Inflammatory macrophage treated with lipopolysaccharide for 1 hour (primary cell): ENCODE measurements at regions not wholly inside any gene's neighbourhood (a gene's known extent, or its start where the extent isn't known, plus 50 kb on each side); places are given as distances from the start of the nearest gene placed in this dataset.
"Not testable (repeated sequence)": the region's sequence is repeated elsewhere in the genome, so short reads cannot be mapped to it uniquely, and the experiment has no call there.

Experiments used
- DNase-seq, 2 donors: peaks; one replicate each; pipeline ENCODE4 v3.0.0-alpha.2; 2020 to 2022

- DNase-seq = no peak
Observed at GRCh38 chr6:56904068-56904467, 50.8 kb upstream of the BEND6 start.

GRCh38 chr6:56902641-56903464 is 52.1 kb upstream of the BEND6 start:
- DNase-seq = peak; percentile 8 to 72

GRCh38 chr6:56900784-56901183 is 54.1 kb upstream of the BEND6 start:
- DNase-seq = no peak

- DNase-seq = no peak
Observed at GRCh38 chr6:56899753-56900152, 55.2 kb upstream of the BEND6 start.

GRCh38 chr6:56899311-56899710 is 55.6 kb upstream of the BEND6 start:
- no peak for DNase-seq

- DNase-seq = no peak
Observed at GRCh38 chr6:56897789-56898529, 56.9 kb upstream of the BEND6 start.

GRCh38 chr6:56891754-56892153 is 63.2 kb upstream of the BEND6 start:
- DNase-seq = no peak

- peak; percentile 64 to 67 for DNase-seq
Observed at GRCh38 chr6:56890683-56891429, 64.1 kb upstream of the BEND6 start.

GRCh38 chr6:56890066-56890465 is 64.8 kb upstream of the BEND6 start:
- no peak for DNase-seq

GRCh38 chr6:56889492-56889891 is 65.4 kb upstream of the BEND6 start:
- no peak for DNase-seq

- no peak for DNase-seq
Observed at GRCh38 chr6:56888687-56889086, 66.2 kb upstream of the BEND6 start.

- no peak for DNase-seq
Observed at GRCh38 chr6:56887086-56887485, 67.8 kb upstream of the BEND6 start.

- no peak for DNase-seq
Observed at GRCh38 chr6:56877922-56878321, 77.0 kb upstream of the BEND6 start.

- no peak for DNase-seq
Observed at GRCh38 chr6:56875961-56876360, 78.9 kb upstream of the BEND6 start.

GRCh38 chr6:56875523-56875922 is 79.4 kb upstream of the BEND6 start:
- no peak for DNase-seq

- DNase-seq = no peak
Observed at GRCh38 chr6:56874328-56874727, 80.6 kb upstream of the BEND6 start.

- not testable (repeated sequence) for DNase-seq
Observed at GRCh38 chr6:56870053-56870452, 84.9 kb upstream of the BEND6 start.

- no peak for DNase-seq
Observed at GRCh38 chr6:56869346-56869745, 85.6 kb upstream of the BEND6 start.

GRCh38 chr6:56868687-56869086 is 86.2 kb upstream of the BEND6 start:
- DNase-seq = peak in 1 of 2 donors; percentile 29

- peak in 1 of 2 donors; percentile 31 for DNase-seq
Observed at GRCh38 chr6:56866917-56867522, 87.9 kb upstream of the BEND6 start.

- no peak for DNase-seq
Observed at GRCh38 chr6:56865081-56865875, 89.6 kb upstream of the BEND6 start.

GRCh38 chr6:56864171-56864616 is 90.7 kb upstream of the BEND6 start:
- no peak for DNase-seq
